ENCODE measurements at regions not wholly inside any gene's neighbourhood (a gene's known extent, or its start where the extent isn't known, plus 50 kb on each side); places are given as distances from the start of the nearest gene placed in this dataset.

DNA sequence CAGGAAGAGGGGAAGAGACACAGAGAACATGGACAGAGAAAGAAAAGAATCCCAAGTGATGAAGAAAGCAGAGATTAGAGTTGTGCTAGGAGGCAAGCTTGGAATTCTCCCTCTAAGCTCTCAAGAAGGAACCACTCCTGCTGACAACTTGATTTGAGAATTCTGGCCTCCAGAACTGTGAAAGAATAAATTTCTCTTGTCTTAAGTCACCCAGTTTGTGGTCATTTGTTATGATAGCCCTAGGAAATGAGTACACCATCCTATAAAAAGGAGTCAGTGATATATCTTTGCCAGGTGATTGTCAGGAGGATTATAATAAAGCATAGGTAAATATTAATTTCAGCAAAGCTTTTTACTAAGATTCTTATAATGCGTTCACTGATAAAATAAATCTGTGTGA lies 82.7 kb upstream of the TFEC start:
- TF ChIP-seq, protein P1, sequence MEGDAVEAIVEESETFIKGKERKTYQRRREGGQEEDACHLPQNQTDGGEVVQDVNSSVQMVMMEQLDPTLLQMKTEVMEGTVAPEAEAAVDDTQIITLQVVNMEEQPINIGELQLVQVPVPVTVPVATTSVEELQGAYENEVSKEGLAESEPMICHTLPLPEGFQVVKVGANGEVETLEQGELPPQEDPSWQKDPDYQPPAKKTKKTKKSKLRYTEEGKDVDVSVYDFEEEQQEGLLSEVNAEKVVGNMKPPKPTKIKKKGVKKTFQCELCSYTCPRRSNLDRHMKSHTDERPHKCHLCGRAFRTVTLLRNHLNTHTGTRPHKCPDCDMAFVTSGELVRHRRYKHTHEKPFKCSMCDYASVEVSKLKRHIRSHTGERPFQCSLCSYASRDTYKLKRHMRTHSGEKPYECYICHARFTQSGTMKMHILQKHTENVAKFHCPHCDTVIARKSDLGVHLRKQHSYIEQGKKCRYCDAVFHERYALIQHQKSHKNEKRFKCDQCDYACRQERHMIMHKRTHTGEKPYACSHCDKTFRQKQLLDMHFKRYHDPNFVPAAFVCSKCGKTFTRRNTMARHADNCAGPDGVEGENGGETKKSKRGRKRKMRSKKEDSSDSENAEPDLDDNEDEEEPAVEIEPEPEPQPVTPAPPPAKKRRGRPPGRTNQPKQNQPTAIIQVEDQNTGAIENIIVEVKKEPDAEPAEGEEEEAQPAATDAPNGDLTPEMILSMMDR (IDR thresholded peaks at IDR 0.05 in 8 of 11, conservative IDR thresholded peaks at IDR 0.05 in 3 of 11), result no peak
- TF ChIP-seq POLR2AphosphoS5 (IDR thresholded peaks at IDR 0.05), result no peak
- TF ChIP-seq POLR2A (IDR thresholded peaks at IDR 0.05), result no peak
- Histone ChIP-seq H3K27me3 (replicated peaks in 1 of 7) (no peaks in the 10 kb centered on the region), H3K4me3 (no peak overlapping the region), H3K9me3 (no peaks in the 10 kb centered on the region), H3K27ac (no peak overlapping the region), H3K4me1 (no peaks in the 10 kb centered on the region), H3K36me3 (no peaks in the 10 kb centered on the region)
- WGBS, 5 donors, result 95 to 100% (median 98%) methylated on average over 1 of the region's 1 CpG
- no peak for DNase-seq
- intact Hi-C loops (cut with DNase I; ENCODE audit: low total_unique reads), result no loop called here

DNA sequence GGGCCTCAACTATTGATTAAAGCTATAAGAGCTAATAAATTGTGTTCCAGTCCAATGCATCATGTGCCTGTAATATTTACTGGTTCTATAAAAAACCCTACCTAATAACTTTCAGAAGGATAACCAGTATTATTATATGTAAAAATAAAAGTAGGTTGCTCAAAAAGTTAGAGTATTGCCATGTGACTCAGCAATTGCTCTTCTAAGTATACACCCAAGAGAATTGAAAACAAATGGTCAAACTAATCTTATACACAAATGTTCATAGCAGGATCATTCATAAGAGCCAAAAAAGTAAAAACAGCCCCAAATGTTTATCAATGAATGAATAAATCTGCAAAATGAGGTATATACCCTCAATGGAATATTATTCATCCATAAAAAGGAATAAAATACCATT lies 89.5 kb upstream of the TES start:
- Histone ChIP-seq H3K9me3 (no peaks in the 10 kb centered on the region), H3K4me3 (no peak overlapping the region), H3K27me3 (replicated peaks in 1 of 7) (no peaks in the 10 kb centered on the region), H3K4me1 (no peaks in the 10 kb centered on the region), H3K36me3 (no peaks in the 10 kb centered on the region), H3K27ac (no peak overlapping the region)
- intact Hi-C loops (cut with DNase I; ENCODE audit: low total_unique reads), result no loop called here
- TF ChIP-seq POLR2A (IDR thresholded peaks at IDR 0.05) (no peak), POLR2AphosphoS5 (IDR thresholded peaks at IDR 0.05) (no peak)
- TF ChIP-seq, protein P1 (IDR thresholded peaks at IDR 0.05 in 8 of 11, conservative IDR thresholded peaks at IDR 0.05 in 3 of 11), result no peak
- DNase-seq, result no peak

- TF ChIP-seq POLR2A (IDR thresholded peaks at IDR 0.05), result no peak
- TF ChIP-seq, protein P1 (IDR thresholded peaks at IDR 0.05 in 8 of 11, conservative IDR thresholded peaks at IDR 0.05 in 3 of 11), result peak in 8 of 11 experiments; percentile 15 to 57 (median 44)
- DNase-seq, result no peak
- 49 to 61% (median 52%) methylated on average over 3 of the region's 3 CpGs for WGBS, 5 donors
- H3K4me1 ChIP-seq, result no peaks in the 10 kb centered on the region
- H3K27ac ChIP-seq, result no peak overlapping the region
- no peak overlapping the region for H3K4me3 ChIP-seq
- intact Hi-C loops (cut with DNase I; ENCODE audit: low total_unique reads), result no loop called here
- peaks cover 0 to 10% (median 6%) of the 10 kb centered on the region in 8 donors for H3K9me3 ChIP-seq
- no peaks in the 10 kb centered on the region for H3K27me3 ChIP-seq (replicated peaks in 1 of 7)
- no peaks in the 10 kb centered on the region for H3K36me3 ChIP-seq
Observed at GRCh38 chr7:116122972-116123595, 87.3 kb upstream of the TES start.

DNA sequence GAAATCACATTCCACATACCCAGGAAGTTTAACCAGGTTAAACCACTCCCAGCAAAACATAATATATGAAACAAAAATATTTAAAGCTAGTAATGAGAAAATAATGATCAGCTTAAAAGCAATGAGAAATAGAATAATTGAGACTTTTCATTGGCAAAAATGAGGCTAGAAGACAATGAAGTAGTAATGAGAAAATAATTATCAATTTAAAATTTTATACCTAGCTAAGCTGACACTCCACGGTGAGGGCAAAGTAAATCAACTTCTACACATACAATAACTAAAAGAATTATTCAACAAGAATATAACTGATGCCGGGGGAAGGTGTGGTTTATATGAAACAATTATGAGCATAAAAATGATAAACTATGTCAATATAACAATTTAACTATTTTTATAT lies 82.2 kb upstream of the TES start:
- Histone ChIP-seq H3K27ac (no peak overlapping the region), H3K9me3 (peaks cover 0 to 19% (median 12%) of the 10 kb centered on the region in 8 donors), H3K4me3 (no peak overlapping the region), H3K4me1 (no peaks in the 10 kb centered on the region), H3K36me3 (no peaks in the 10 kb centered on the region), H3K27me3 (replicated peaks in 1 of 7) (no peaks in the 10 kb centered on the region)
- no peak for TF ChIP-seq POLR2AphosphoS5 (IDR thresholded peaks at IDR 0.05)
- TF ChIP-seq POLR2A (IDR thresholded peaks at IDR 0.05), result no peak
- no peak for DNase-seq
- intact Hi-C loops (cut with DNase I; ENCODE audit: low total_unique reads), result no loop called here
- 89 to 97% (median 93%) methylated on average over 2 of the region's 2 CpGs for WGBS, 5 donors

- H3K36me3 ChIP-seq, result no peaks in the 10 kb centered on the region
- intact Hi-C loops (cut with DNase I; ENCODE audit: low total_unique reads), result no loop called here
- no peak overlapping the region for H3K4me3 ChIP-seq
- no peaks in the 10 kb centered on the region for H3K27me3 ChIP-seq (replicated peaks in 1 of 7)
- no peaks in the 10 kb centered on the region for H3K9me3 ChIP-seq
- WGBS, 5 donors, result 47 to 61% (median 55%) methylated on average over 4 of the region's 4 CpGs
- TF ChIP-seq POLR2AphosphoS5 (IDR thresholded peaks at IDR 0.05), result no peak
- TF ChIP-seq, protein P1 (IDR thresholded peaks at IDR 0.05 in 8 of 11, conservative IDR thresholded peaks at IDR 0.05 in 3 of 11), result no peak
- no peak for TF ChIP-seq POLR2A (IDR thresholded peaks at IDR 0.05)
- no peaks in the 10 kb centered on the region for H3K4me1 ChIP-seq
- no peak for DNase-seq
- H3K27ac ChIP-seq, result no peak overlapping the region
Observed at GRCh38 chr7:116135306-116135705, 75.0 kb upstream of the TES start.
